ENCODE measurements at regions not wholly inside any gene's neighbourhood (a gene's known extent, or its start where the extent isn't known, plus 50 kb on each side); places are given as distances from the start of the nearest gene placed in this dataset.

GRCh38 chr6:145043926-145044500 lies 691.3 kb downstream of the EPM2A start:
- no peak for TF ChIP-seq CTCF (IDR thresholded peaks at IDR 0.05; ENCODE audit: insufficient read depth, low read length)
- H3K4me3 ChIP-seq (ENCODE audit: low read depth, low read length), result no peak overlapping the region
- no peak for DNase-seq (ENCODE audit: low read depth)

- TF ChIP-seq CTCF (IDR thresholded peaks at IDR 0.05; ENCODE audit: insufficient read depth, low read length), result no peak
- DNase-seq (ENCODE audit: low read depth), result peak; percentile 79
- no peak overlapping the region for H3K4me3 ChIP-seq (ENCODE audit: low read depth, low read length)
Measured at GRCh38 chr6:145044641-145045246, 690.6 kb downstream of the EPM2A start.

- H3K4me3 ChIP-seq (ENCODE audit: low read depth, low read length), result no peak overlapping the region
- no peak for TF ChIP-seq CTCF (IDR thresholded peaks at IDR 0.05; ENCODE audit: insufficient read depth, low read length)
- no peak for DNase-seq (ENCODE audit: low read depth)
Measured at GRCh38 chr6:145045582-145045981, 689.7 kb downstream of the EPM2A start.

- no peak for DNase-seq (ENCODE audit: low read depth)
- TF ChIP-seq CTCF (IDR thresholded peaks at IDR 0.05; ENCODE audit: insufficient read depth, low read length), result no peak
Measured at GRCh38 chr6:145047891-145048290, 687.4 kb downstream of the EPM2A start.

GRCh38 chr6:145051661-145052060 lies 683.7 kb downstream of the EPM2A start:
- no peak overlapping the region for H3K4me3 ChIP-seq (ENCODE audit: low read depth, low read length)
- TF ChIP-seq CTCF (IDR thresholded peaks at IDR 0.05; ENCODE audit: insufficient read depth, low read length), result no peak
- peak; percentile 20 for DNase-seq (ENCODE audit: low read depth)

More at GRCh38 chr6:145047891-145048290, 687.4 kb downstream of the EPM2A start:
- no peak overlapping the region for H3K4me3 ChIP-seq (ENCODE audit: low read depth, low read length)

- no peak overlapping the region for H3K4me3 ChIP-seq (ENCODE audit: low read depth, low read length)
- no peak for DNase-seq (ENCODE audit: low read depth)
Measured at GRCh38 chr6:145055567-145055966, 679.8 kb downstream of the EPM2A start.

More at GRCh38 chr6:145055567-145055966, 679.8 kb downstream of the EPM2A start:
- TF ChIP-seq CTCF (IDR thresholded peaks at IDR 0.05; ENCODE audit: insufficient read depth, low read length), result no peak

Data from fibroblast of the aortic adventitia (primary cell).